ENCODE measurements at regions not wholly inside any gene's neighbourhood (a gene's known extent, or its start where the extent isn't known, plus 50 kb on each side); places are given as distances from the start of the nearest gene placed in this dataset.

DNA sequence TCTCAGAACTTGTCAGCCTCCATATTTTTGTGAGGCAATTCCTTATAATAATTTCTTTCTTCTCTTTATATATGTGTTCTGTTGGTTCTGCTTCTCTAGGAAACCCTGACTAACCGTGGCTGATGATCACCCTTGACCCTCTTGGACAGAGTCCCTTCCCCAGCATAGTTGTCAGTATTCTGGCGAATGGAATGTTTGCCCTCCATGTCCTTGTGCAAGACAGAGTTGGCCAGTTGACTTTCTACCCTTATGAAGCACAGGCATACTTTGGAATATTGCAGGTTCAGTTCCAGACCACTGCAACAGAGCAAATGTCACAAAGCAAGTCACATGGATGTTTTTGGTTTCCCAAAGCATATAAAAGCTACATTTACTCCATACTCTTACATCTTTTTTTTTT is 297.7 kb upstream of the SHH start:
- Histone ChIP-seq H3K4me3 (ENCODE audit: low read length) (no peak overlapping the region), H3K27ac (ENCODE audit: low read length) (no peak overlapping the region)
- WGBS (ENCODE audit: insufficient coverage, low lambda C conversion rate): no CpG with 5 or more reads among the region's 2 CpGs

DNA sequence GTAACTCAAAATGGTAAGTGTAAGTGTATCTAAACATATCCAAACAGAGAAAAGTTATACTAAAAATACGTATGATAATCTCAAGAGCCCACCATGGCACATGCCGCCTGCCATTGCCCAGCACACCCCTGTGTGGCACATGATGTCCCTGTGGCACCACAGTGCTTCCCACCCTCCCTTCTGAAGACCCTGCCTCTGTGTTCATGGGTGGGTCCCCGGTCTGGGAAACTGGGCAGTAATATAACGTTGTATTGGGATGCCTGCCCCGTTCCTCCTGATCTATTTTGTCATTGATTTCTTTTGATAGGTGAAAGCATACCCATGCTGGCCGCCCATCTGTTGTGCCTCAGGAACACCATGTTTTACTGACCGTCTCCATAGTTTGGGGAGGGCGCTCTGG is 296.8 kb upstream of the SHH start:
- WGBS (ENCODE audit: insufficient coverage, low lambda C conversion rate): no CpG with 5 or more reads among the region's 8 CpGs
- DNase-seq: no peak
- Histone ChIP-seq H3K27me3 (ENCODE audit: control insufficient read depth, insufficient read depth, low read length) (no peaks in the 10 kb centered on the region), H3K27ac (ENCODE audit: low read length) (no peak overlapping the region), H3K4me3 (ENCODE audit: low read length) (no peak overlapping the region), H3K4me1 (ENCODE audit: control insufficient read depth, insufficient read depth, low read length) (no peaks in the 10 kb centered on the region), H3K36me3 (ENCODE audit: control insufficient read depth, insufficient read depth, low read length) (no peaks in the 10 kb centered on the region), H3K9me3 (ENCODE audit: control insufficient read depth, low read depth, low read length) (no peaks in the 10 kb centered on the region)

More for the DNA sequence above, 297.7 kb upstream of the SHH start:
- Histone ChIP-seq H3K9me3 (ENCODE audit: control insufficient read depth, low read depth, low read length) (no peaks in the 10 kb centered on the region), H3K36me3 (ENCODE audit: control insufficient read depth, insufficient read depth, low read length) (no peaks in the 10 kb centered on the region), H3K4me1 (ENCODE audit: control insufficient read depth, insufficient read depth, low read length) (no peaks in the 10 kb centered on the region), H3K27me3 (ENCODE audit: control insufficient read depth, insufficient read depth, low read length) (no peaks in the 10 kb centered on the region)
- DNase-seq: no peak

- no peak for DNase-seq
- Histone ChIP-seq H3K27me3 (ENCODE audit: control insufficient read depth, insufficient read depth, low read length) (no peaks in the 10 kb centered on the region), H3K36me3 (ENCODE audit: control insufficient read depth, insufficient read depth, low read length) (no peaks in the 10 kb centered on the region), H3K4me3 (ENCODE audit: low read length) (no peak overlapping the region), H3K27ac (ENCODE audit: low read length) (no peak overlapping the region), H3K9me3 (ENCODE audit: control insufficient read depth, low read depth, low read length) (no peaks in the 10 kb centered on the region), H3K4me1 (ENCODE audit: control insufficient read depth, insufficient read depth, low read length) (no peaks in the 10 kb centered on the region)
- WGBS (ENCODE audit: insufficient coverage, low lambda C conversion rate): no CpG with 5 or more reads among the region's 17 CpGs
Measured at GRCh38 chr7:156107957-156108356, 295.7 kb upstream of the SHH start.

GRCh38 chr7:156106107-156106426 is 293.8 kb upstream of the SHH start:
- no CpG with 5 or more reads among the region's 9 CpGs for WGBS (ENCODE audit: insufficient coverage, low lambda C conversion rate)
- DNase-seq: no peak
- no peaks in the 10 kb centered on the region for H3K9me3 ChIP-seq (ENCODE audit: control insufficient read depth, low read depth, low read length)
- no peaks in the 10 kb centered on the region for H3K4me1 ChIP-seq (ENCODE audit: control insufficient read depth, insufficient read depth, low read length)
- no peaks in the 10 kb centered on the region for H3K36me3 ChIP-seq (ENCODE audit: control insufficient read depth, insufficient read depth, low read length)
- H3K4me3 ChIP-seq (ENCODE audit: low read length): no peak overlapping the region
- H3K27me3 ChIP-seq (ENCODE audit: control insufficient read depth, insufficient read depth, low read length): no peaks in the 10 kb centered on the region
- H3K27ac ChIP-seq (ENCODE audit: low read length): no peak overlapping the region

GRCh38 chr7:156105337-156106106 is 293.3 kb upstream of the SHH start:
- WGBS (ENCODE audit: insufficient coverage, low lambda C conversion rate): 80% methylated on average over 1 of the region's 34 CpGs
- Histone ChIP-seq H3K36me3 (ENCODE audit: control insufficient read depth, insufficient read depth, low read length) (no peaks in the 10 kb centered on the region), H3K9me3 (ENCODE audit: control insufficient read depth, low read depth, low read length) (no peaks in the 10 kb centered on the region), H3K4me1 (ENCODE audit: control insufficient read depth, insufficient read depth, low read length) (no peaks in the 10 kb centered on the region), H3K27me3 (ENCODE audit: control insufficient read depth, insufficient read depth, low read length) (peaks cover 2% of the 10 kb centered on the region), H3K27ac (ENCODE audit: low read length) (no peak overlapping the region), H3K4me3 (ENCODE audit: low read length) (no peak overlapping the region)
- DNase-seq: no peak

DNA sequence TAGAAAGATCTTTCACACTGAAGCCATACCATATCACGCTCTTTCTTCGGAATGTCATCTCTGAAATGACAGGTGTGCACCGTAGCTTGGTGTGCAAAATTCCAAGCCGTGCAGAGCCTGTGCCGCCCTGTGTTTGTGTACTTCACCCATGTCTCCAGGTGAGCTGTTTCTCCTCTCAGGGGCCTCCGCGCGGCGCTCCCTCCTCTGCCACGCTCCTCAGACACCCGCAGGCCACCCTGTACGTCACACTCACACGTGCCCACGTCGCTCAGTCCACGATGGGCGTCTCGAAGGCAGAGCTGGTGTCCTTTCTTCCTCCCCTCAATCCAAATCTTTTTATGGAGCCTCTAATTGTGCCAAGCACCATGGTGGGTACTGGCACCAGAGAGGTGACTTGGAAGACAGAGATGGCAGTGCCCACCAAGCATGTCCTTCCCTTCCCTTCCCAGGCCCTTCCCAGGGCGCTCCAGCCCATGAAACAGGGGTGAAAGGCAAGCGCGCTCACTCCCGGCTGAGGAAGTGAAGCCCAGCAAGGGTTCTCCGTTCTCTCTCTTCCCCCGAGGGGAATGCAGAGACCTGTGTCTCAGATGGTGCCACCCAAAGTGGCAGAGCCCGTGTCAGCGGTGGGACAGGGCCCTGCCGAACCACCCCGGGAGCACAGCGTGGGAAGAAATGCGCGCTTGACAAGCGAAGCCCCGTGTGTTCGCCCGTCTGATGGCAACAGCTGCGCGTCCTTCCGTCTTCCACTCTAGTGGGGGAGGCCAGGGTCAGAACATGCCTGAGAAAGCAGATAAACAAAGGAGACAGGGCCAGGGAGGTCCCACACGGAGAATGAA is 292.5 kb upstream of the SHH start:
- 93% methylated on average over 6 of the region's 39 CpGs for WGBS (ENCODE audit: insufficient coverage, low lambda C conversion rate)

DNA sequence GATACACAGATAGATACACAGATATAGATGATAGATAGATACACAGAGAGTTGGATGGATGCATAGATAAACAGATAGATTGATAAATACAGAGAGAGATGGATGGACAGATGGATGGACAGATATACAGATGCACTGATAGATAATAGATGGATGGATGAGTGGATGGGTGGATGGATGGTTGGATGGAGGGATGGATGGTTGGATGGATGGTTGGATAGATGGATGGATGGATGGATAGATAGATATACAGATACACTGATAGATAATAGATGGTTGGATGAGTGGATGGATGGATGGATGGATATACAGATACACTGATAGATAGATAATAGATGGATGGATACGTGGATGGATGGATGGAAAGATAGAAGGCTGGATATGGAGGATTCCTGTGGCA is 290.0 kb upstream of the SHH start:
- Histone ChIP-seq H3K4me3 (ENCODE audit: low read length) (no peak overlapping the region), H3K27me3 (ENCODE audit: control insufficient read depth, insufficient read depth, low read length) (peaks cover 2% of the 10 kb centered on the region), H3K27ac (ENCODE audit: low read length) (no peak overlapping the region), H3K36me3 (ENCODE audit: control insufficient read depth, insufficient read depth, low read length) (no peaks in the 10 kb centered on the region), H3K4me1 (ENCODE audit: control insufficient read depth, insufficient read depth, low read length) (no peaks in the 10 kb centered on the region), H3K9me3 (ENCODE audit: control insufficient read depth, low read depth, low read length) (no peaks in the 10 kb centered on the region)
- no peak for DNase-seq
- WGBS (ENCODE audit: insufficient coverage, low lambda C conversion rate): no CpG with 5 or more reads among the region's 1 CpG

More for the DNA sequence above, 292.5 kb upstream of the SHH start:
- Histone ChIP-seq H3K4me1 (ENCODE audit: control insufficient read depth, insufficient read depth, low read length) (no peaks in the 10 kb centered on the region), H3K4me3 (ENCODE audit: low read length) (no peak overlapping the region), H3K36me3 (ENCODE audit: control insufficient read depth, insufficient read depth, low read length) (no peaks in the 10 kb centered on the region), H3K27ac (ENCODE audit: low read length) (no peak overlapping the region), H3K27me3 (ENCODE audit: control insufficient read depth, insufficient read depth, low read length) (peaks cover 2% of the 10 kb centered on the region), H3K9me3 (ENCODE audit: control insufficient read depth, low read depth, low read length) (no peaks in the 10 kb centered on the region)
- DNase-seq: no peak

DNA sequence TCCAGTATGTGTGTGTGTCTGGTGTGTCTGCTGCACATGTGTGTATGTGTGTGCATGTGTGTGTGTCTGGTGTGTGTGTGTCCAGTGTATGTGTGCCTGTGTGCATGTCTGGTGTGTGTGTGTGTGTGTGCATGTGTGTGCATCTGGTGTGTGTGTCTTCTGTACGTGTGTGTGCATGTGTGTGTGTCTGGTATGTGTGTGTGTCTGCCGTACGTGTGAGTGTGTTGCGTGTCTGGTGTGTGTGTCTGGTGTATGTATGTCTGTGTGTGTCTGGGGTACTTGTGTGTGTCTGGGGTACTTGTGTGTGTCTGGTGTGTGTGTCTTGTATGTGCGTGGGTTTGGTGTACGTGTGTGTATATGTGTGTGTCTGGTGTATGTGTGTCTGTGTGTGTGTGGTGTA is 289.1 kb upstream of the SHH start:
- H3K27ac ChIP-seq (ENCODE audit: low read length): no peak overlapping the region
- H3K36me3 ChIP-seq (ENCODE audit: control insufficient read depth, insufficient read depth, low read length): no peaks in the 10 kb centered on the region
- no peaks in the 10 kb centered on the region for H3K9me3 ChIP-seq (ENCODE audit: control insufficient read depth, low read depth, low read length)
- peaks cover 2% of the 10 kb centered on the region for H3K27me3 ChIP-seq (ENCODE audit: control insufficient read depth, insufficient read depth, low read length)
- H3K4me1 ChIP-seq (ENCODE audit: control insufficient read depth, insufficient read depth, low read length): no peaks in the 10 kb centered on the region
- WGBS (ENCODE audit: insufficient coverage, low lambda C conversion rate): 83% methylated on average over 2 of the region's 6 CpGs
- H3K4me3 ChIP-seq (ENCODE audit: low read length): no peak overlapping the region
- DNase-seq: no peak

DNA sequence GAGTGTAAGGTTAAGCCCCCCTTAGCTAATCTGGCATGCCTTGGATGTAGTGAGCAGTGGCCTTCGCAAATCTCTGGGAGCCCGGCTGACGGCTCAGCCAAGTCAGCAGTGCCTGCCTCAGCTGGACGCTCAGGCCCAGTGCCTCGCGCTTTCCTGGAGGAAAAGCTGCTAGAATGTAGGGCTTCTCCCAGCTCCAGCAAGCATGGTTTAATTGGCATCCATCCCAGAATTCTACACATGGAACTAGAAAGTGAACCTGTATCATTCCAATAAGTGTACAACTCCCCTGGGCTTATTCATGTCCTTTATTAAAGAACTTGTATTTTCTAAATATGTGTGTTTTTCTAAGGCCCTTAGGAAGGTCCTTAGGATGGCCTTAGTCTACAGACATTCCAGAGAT is 287.8 kb upstream of the SHH start:
- H3K27me3 ChIP-seq (ENCODE audit: control insufficient read depth, insufficient read depth, low read length): peaks cover 2% of the 10 kb centered on the region
- no CpG with 5 or more reads among the region's 6 CpGs for WGBS (ENCODE audit: insufficient coverage, low lambda C conversion rate)
- DNase-seq: no peak
- H3K9me3 ChIP-seq (ENCODE audit: control insufficient read depth, low read depth, low read length): no peaks in the 10 kb centered on the region
- no peak overlapping the region for H3K27ac ChIP-seq (ENCODE audit: low read length)
- no peak overlapping the region for H3K4me3 ChIP-seq (ENCODE audit: low read length)
- H3K36me3 ChIP-seq (ENCODE audit: control insufficient read depth, insufficient read depth, low read length): no peaks in the 10 kb centered on the region
- H3K4me1 ChIP-seq (ENCODE audit: control insufficient read depth, insufficient read depth, low read length): no peaks in the 10 kb centered on the region

GRCh38 chr7:156099085-156099484 is 286.8 kb upstream of the SHH start:
- Histone ChIP-seq H3K36me3 (ENCODE audit: control insufficient read depth, insufficient read depth, low read length) (no peaks in the 10 kb centered on the region), H3K9me3 (ENCODE audit: control insufficient read depth, low read depth, low read length) (no peaks in the 10 kb centered on the region), H3K27me3 (ENCODE audit: control insufficient read depth, insufficient read depth, low read length) (peaks cover 2% of the 10 kb centered on the region), H3K4me3 (ENCODE audit: low read length) (no peak overlapping the region), H3K4me1 (ENCODE audit: control insufficient read depth, insufficient read depth, low read length) (no peaks in the 10 kb centered on the region), H3K27ac (ENCODE audit: low read length) (no peak overlapping the region)
- DNase-seq: no peak
- WGBS (ENCODE audit: insufficient coverage, low lambda C conversion rate): no CpG with 5 or more reads among the region's 10 CpGs
